ENCODE measurements at regions not wholly inside any gene's neighbourhood (a gene's known extent, or its start where the extent isn't known, plus 50 kb on each side); places are given as distances from the start of the nearest gene placed in this dataset.
"Not testable (repeated sequence)": the region's sequence is repeated elsewhere in the genome, so short reads cannot be mapped to it uniquely, and the experiment has no call there.

DNA sequence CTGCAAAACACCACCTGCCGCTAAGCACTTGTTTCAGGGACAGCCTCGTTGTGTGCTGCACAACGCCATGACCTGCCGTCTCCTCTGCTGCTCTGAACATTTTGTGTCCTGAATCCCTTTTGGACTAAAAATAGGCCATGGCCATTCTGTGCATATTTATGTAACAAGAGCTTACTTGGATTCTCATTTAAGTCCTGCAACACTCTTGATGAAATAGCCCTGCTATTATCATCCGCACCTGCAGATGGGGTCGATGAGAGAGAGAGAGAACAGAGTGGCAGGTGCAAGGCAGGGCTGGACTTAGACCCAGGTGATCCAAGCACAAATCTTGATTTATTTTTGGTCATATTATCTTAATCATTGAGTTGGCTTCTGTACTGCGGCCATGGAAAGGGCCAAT lies 121.2 kb upstream of the PRKCQ start:
- peaks cover 14% of the 10 kb centered on the region for H3K4me1 ChIP-seq (replicated peaks)

DNA sequence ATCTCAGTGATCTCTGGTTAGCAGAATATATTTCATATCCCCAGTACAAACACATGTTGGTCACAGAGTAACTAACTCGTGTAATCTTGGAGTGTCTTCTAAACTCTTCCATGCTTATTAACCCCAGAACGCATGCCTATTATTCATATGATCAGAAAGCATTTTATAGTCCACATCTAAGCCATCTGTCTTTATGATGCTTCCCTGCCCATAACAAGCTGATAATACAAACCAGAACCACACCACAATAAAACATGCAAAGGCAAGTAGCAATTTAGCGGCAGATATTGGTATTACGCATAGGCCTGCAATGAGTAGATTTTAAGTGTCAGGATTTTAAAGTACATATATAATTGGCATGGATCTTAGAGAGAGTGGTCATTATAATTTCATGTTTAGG lies 120.0 kb upstream of the PRKCQ start:
- Histone ChIP-seq H3K27me3 (replicated peaks) (0 out of 2 replicates have a peak, but pooled peaks cover 4% of the 10 kb centered on the region), H3K4me3 (no peak overlapping the region), H3K36me3 (no peaks in the 10 kb centered on the region), H3K9me3 (replicated peaks) (no peaks in the 10 kb centered on the region), H3K27ac (no peak overlapping the region), H3K4me1 (replicated peaks) (peaks cover 14% of the 10 kb centered on the region)
- no peak for DNase-seq (ENCODE audit: low read depth in 1 of 2, low spot score in 2 of 2)

More for the DNA sequence above, 121.2 kb upstream of the PRKCQ start:
- H3K27ac ChIP-seq, result no peak overlapping the region
- 0 out of 2 replicates have a peak, but pooled peaks cover 4% of the 10 kb centered on the region for H3K27me3 ChIP-seq (replicated peaks)
- no peak for DNase-seq (ENCODE audit: low read depth in 1 of 2, low spot score in 2 of 2)
- H3K4me3 ChIP-seq, result no peak overlapping the region
- H3K36me3 ChIP-seq, result no peaks in the 10 kb centered on the region
- H3K9me3 ChIP-seq (replicated peaks), result no peaks in the 10 kb centered on the region

DNA sequence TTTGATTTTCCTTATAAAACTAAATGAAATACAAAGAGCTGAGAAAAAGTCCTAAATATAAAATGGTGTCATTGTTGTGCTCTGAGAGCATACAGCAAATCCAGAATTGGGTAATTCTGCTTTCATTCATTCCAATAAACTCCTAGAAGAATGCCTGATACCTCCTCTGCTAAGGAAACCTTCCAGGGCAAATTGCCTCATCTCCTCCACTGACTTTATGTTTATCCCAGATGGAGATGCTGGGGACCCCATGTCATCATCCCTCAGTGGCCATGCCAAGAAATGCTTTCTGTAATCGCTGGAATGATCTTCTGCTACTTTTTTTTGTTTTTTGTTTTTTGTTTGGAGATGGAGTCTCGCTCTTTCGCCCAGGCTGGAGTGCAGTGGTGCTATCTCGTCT lies 119.3 kb upstream of the PRKCQ start:
- DNase-seq (ENCODE audit: low read depth in 1 of 2, low spot score in 2 of 2), result no peak
- Histone ChIP-seq H3K4me1 (replicated peaks) (peaks cover 20% of the 10 kb centered on the region), H3K4me3 (no peak overlapping the region)

DNA sequence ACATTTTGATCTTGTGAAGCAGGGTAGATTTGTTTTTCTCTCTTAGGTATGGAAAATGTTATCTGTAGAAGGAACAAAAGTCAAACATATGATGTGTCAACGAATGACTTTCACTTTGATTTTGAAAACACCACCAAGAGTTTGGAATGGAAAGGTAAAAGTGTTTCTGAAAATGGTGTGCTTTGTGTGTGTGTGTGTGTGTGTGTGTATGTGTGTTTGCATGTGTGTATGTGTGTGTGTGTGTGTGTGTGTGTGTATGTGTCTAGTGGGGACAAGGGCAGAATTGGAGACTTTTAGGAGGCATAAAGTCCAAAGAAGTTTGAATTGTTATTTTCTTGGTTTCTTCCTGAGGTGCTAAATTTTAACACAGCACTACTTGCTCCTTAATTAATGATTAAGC lies 115.4 kb upstream of the PRKCQ start:
- Histone ChIP-seq H3K27me3 (replicated peaks) (0 out of 2 replicates have a peak, but pooled peaks cover 9% of the 10 kb centered on the region), H3K4me1 (replicated peaks) (peaks cover 20% of the 10 kb centered on the region), H3K27ac (no peak overlapping the region), H3K36me3 (no peaks in the 10 kb centered on the region), H3K4me3 (no peak overlapping the region), H3K9me3 (replicated peaks) (no peaks in the 10 kb centered on the region)
- no peak for DNase-seq (ENCODE audit: low read depth in 1 of 2, low spot score in 2 of 2)

More for the DNA sequence above, 119.3 kb upstream of the PRKCQ start:
- Histone ChIP-seq H3K9me3 (replicated peaks) (no peaks in the 10 kb centered on the region), H3K27me3 (replicated peaks) (0 out of 2 replicates have a peak, but pooled peaks cover 4% of the 10 kb centered on the region), H3K27ac (no peak overlapping the region), H3K36me3 (no peaks in the 10 kb centered on the region)

DNA sequence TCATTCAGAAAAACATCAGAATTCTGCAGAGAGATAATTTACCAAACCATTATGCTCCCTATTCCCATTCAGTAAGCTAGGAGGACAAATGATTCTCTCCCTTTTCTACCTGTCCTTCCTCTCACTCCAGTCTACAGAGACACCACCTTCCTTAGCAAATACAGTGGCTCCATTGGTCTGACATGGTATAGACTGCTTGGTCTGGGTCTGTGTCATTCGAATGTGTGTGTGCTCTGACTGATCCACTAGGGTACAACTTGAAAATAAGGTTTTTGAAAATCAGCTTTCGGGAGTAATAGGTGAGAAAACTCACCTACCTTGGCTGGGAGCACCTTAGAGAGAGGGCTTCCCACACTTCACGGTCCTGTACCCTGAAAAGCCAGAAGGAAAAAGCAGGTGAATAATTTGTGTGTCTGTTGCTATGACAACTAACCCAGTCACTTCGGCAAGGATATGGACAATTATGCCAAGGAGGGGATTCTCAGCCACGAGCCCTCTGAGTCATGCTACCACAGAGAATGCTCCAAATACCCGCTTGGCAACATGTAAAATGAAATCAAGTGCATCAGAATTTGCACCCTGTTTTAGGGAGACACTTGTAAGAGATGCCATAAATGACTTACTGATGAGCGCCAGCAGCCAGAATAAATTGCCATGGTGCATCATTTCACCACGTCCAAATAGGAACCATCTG lies 114.5 kb upstream of the PRKCQ start:
- Histone ChIP-seq H3K4me1 (replicated peaks) (peaks cover 20% of the 10 kb centered on the region), H3K9me3 (replicated peaks) (no peaks in the 10 kb centered on the region), H3K36me3 (no peaks in the 10 kb centered on the region), H3K27ac (no peak overlapping the region), H3K4me3 (no peak overlapping the region), H3K27me3 (replicated peaks) (0 out of 2 replicates have a peak, but pooled peaks cover 9% of the 10 kb centered on the region)
- DNase-seq (ENCODE audit: low read depth in 1 of 2, low spot score in 2 of 2), result peak; percentile 37 to 61

GRCh38 chr10:6692856-6693255 lies 112.8 kb upstream of the PRKCQ start:
- H3K36me3 ChIP-seq, result no peaks in the 10 kb centered on the region
- DNase-seq (ENCODE audit: low read depth in 1 of 2, low spot score in 2 of 2), result no peak
- no peak overlapping the region for H3K27ac ChIP-seq
- H3K9me3 ChIP-seq (replicated peaks), result no peaks in the 10 kb centered on the region
- H3K4me1 ChIP-seq (replicated peaks), result peaks cover 9% of the 10 kb centered on the region
- H3K4me3 ChIP-seq, result no peak overlapping the region
- 0 out of 2 replicates have a peak, but pooled peaks cover 9% of the 10 kb centered on the region for H3K27me3 ChIP-seq (replicated peaks)

GRCh38 chr10:6692103-6692502 lies 112.0 kb upstream of the PRKCQ start:
- H3K27me3 ChIP-seq (replicated peaks), result 0 out of 2 replicates have a peak, but pooled peaks cover 9% of the 10 kb centered on the region
- DNase-seq (ENCODE audit: low read depth in 1 of 2, low spot score in 2 of 2), result no peak
- H3K27ac ChIP-seq, result no peak overlapping the region
- no peaks in the 10 kb centered on the region for H3K9me3 ChIP-seq (replicated peaks)
- H3K4me3 ChIP-seq, result no peak overlapping the region
- H3K4me1 ChIP-seq (replicated peaks), result peaks cover 7% of the 10 kb centered on the region; the same call in 1 of the 2 replicates
- H3K36me3 ChIP-seq, result no peaks in the 10 kb centered on the region

GRCh38 chr10:6689036-6689435 lies 109.0 kb upstream of the PRKCQ start:
- Histone ChIP-seq H3K27ac (no peak overlapping the region), H3K4me1 (replicated peaks) (no peaks in the 10 kb centered on the region), H3K36me3 (no peaks in the 10 kb centered on the region), H3K9me3 (replicated peaks) (no peaks in the 10 kb centered on the region), H3K4me3 (no peak overlapping the region), H3K27me3 (replicated peaks) (0 out of 2 replicates have a peak, but pooled peaks cover 15% of the 10 kb centered on the region)
- no peak for DNase-seq (ENCODE audit: low read depth in 1 of 2, low spot score in 2 of 2)

DNA sequence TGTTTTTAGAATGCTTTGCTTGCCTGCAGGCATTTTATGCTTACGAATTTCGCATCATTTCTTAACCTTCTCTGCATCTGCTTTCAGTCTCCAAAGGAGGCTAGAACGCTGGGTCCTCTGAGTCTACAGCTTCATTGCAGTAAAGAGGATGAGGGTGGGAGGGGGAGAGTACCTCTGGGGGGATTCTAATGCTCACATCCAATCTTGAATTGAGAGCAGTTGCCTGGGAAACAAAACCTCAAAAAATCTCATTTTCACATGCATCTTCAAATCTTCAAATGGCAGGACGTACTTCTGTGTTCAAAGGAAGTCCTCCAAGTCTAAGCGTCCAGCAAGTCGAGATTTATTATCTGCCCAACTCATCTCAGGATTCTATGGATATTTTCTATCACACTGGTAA lies 100.7 kb upstream of the PRKCQ start:
- Histone ChIP-seq H3K27ac (no peak overlapping the region), H3K9me3 (replicated peaks) (0 out of 2 replicates have a peak, but pooled peaks cover 3% of the 10 kb centered on the region), H3K27me3 (replicated peaks) (peaks cover 28% of the 10 kb centered on the region), H3K4me3 (no peak overlapping the region), H3K4me1 (replicated peaks) (no peaks in the 10 kb centered on the region), H3K36me3 (no peaks in the 10 kb centered on the region)
- DNase-seq (ENCODE audit: low read depth in 1 of 2, low spot score in 2 of 2), result no peak

DNA sequence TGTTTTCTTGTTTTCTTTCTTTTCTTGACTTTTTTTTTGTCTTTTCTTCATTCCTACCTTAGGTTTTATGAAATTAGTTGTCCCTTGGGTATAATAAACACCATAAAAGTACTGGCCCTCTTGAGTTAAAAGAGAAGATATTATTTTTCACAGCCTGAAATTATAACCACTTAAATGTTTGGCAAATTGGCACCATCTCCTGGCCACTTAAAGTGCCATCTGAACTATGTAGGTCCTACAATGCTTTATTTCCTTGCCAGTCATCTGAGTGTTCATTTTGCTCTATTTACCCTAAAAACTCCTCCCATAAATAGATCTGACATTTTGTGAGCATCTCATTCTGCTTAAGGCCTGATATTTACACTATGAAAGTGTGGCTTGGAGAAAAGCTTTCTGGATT lies 98.9 kb upstream of the PRKCQ start:
- no peak overlapping the region for H3K27ac ChIP-seq
- peaks cover 24% of the 10 kb centered on the region for H3K27me3 ChIP-seq (replicated peaks)
- H3K9me3 ChIP-seq (replicated peaks), result 0 out of 2 replicates have a peak, but pooled peaks cover 3% of the 10 kb centered on the region
- DNase-seq (ENCODE audit: low read depth in 1 of 2, low spot score in 2 of 2), result no peak
- no peaks in the 10 kb centered on the region; the same call in 1 of the 2 replicates for H3K4me1 ChIP-seq (replicated peaks)
- no peaks in the 10 kb centered on the region for H3K36me3 ChIP-seq
- no peak overlapping the region for H3K4me3 ChIP-seq

GRCh38 chr10:6678211-6678803 lies 98.2 kb upstream of the PRKCQ start:
- H3K9me3 ChIP-seq (replicated peaks), result 0 out of 2 replicates have a peak, but pooled peaks cover 3% of the 10 kb centered on the region
- H3K27ac ChIP-seq, result no peak overlapping the region
- peaks cover 24% of the 10 kb centered on the region for H3K27me3 ChIP-seq (replicated peaks)
- H3K4me1 ChIP-seq (replicated peaks), result no peaks in the 10 kb centered on the region; the same call in 1 of the 2 replicates
- peak in 1 of 2 experiments; percentile 32 for DNase-seq (ENCODE audit: low read depth in 1 of 2, low spot score in 2 of 2)
- H3K36me3 ChIP-seq, result no peaks in the 10 kb centered on the region
- no peak overlapping the region for H3K4me3 ChIP-seq

DNA sequence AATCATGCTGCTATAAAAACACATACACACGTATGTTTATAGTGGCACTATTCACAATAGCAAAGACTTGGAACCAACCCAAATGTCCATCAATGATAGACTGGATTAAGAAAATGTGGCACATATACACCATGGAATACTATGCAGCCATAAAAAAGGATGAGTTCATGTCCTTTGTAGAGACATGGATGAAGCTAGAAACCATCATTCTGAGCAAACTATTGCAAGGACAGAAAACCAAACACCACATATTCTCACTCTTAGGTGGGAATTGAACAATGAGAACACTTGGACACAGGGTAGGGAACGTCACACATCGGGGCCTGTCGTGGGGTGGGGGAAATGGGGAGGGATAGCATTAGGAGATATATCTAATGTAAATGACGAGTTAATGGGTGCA lies 97.1 kb upstream of the PRKCQ start:
- H3K27me3 ChIP-seq (replicated peaks), result peaks cover 15% of the 10 kb centered on the region
- not testable (repeated sequence) for H3K36me3 ChIP-seq; H3K4me1 ChIP-seq (replicated peaks); H3K27ac ChIP-seq; H3K9me3 ChIP-seq (replicated peaks); H3K4me3 ChIP-seq; DNase-seq (ENCODE audit: low read depth in 1 of 2, low spot score in 2 of 2)

DNA sequence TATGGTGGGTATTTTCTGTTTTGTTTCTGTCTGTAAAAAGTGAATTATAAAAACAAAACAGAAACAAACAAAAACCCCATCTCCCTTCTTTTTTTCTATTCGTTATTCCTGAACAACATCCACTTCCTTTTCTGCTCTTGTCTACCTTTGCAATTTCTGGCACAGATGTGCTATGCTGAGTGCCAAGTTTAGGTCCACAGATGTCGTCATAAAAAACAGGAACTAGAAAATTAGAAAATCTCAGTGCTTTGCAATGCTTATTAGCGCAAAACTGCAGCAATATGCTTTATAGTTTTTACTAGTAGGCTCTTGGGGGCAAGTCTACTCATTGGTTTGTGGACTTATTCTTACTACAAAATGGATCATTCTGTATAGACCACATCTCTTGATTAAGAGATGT lies 94.2 kb upstream of the PRKCQ start:
- H3K9me3 ChIP-seq (replicated peaks), result no peaks in the 10 kb centered on the region
- peaks cover 3% of the 10 kb centered on the region; the same call in 1 of the 2 replicates for H3K27me3 ChIP-seq (replicated peaks)
- H3K36me3 ChIP-seq, result no peaks in the 10 kb centered on the region
- DNase-seq (ENCODE audit: low read depth in 1 of 2, low spot score in 2 of 2), result no peak
- H3K4me1 ChIP-seq (replicated peaks), result no peaks in the 10 kb centered on the region; the same call in 1 of the 2 replicates
- no peak overlapping the region for H3K27ac ChIP-seq
- no peak overlapping the region for H3K4me3 ChIP-seq

GRCh38 chr10:6671976-6672375 lies 91.9 kb upstream of the PRKCQ start:
- H3K27ac ChIP-seq, result no peak overlapping the region
- no peak for DNase-seq (ENCODE audit: low read depth in 1 of 2, low spot score in 2 of 2)
- H3K4me1 ChIP-seq (replicated peaks), result no peaks in the 10 kb centered on the region; the same call in 1 of the 2 replicates
- H3K9me3 ChIP-seq (replicated peaks), result no peaks in the 10 kb centered on the region
- no peak overlapping the region for H3K4me3 ChIP-seq
- H3K27me3 ChIP-seq (replicated peaks), result peaks cover 5% of the 10 kb centered on the region
- H3K36me3 ChIP-seq, result no peaks in the 10 kb centered on the region
